ENCODE measurements at regions not wholly inside any gene's neighbourhood (a gene's known extent, or its start where the extent isn't known, plus 50 kb on each side); places are given as distances from the start of the nearest gene placed in this dataset.
"Not testable (repeated sequence)": the region's sequence is repeated elsewhere in the genome, so short reads cannot be mapped to it uniquely, and the experiment has no call there.

- H2AFZ ChIP-seq; H3K4me3 ChIP-seq; DNase-seq; H3F3A ChIP-seq (ENCODE audit: insufficient read depth); H3K9me2 ChIP-seq (ENCODE audit: insufficient read depth); H4K20me1 ChIP-seq (ENCODE audit: insufficient read depth); H3K4me1 ChIP-seq (ENCODE audit: insufficient read depth); H3K27ac ChIP-seq; H3K27me3 ChIP-seq (replicated peaks; ENCODE audit: insufficient read depth); H3K4me2 ChIP-seq (ENCODE audit: unreplicated experiment); H3K9ac ChIP-seq; in situ Hi-C loops (cut with MboI); H3K36me3 ChIP-seq (ENCODE audit: low read depth); H3K9me3 ChIP-seq (ENCODE audit: low read depth): not testable (repeated sequence)
- 100% methylated on average over 3 to 4 of the region's 8 CpGs for WGBS, 2 experiments (ENCODE audit: low coverage in 1 of 2, low lambda C conversion rate in 2 of 2, missing lambda C conversion rate in 2 of 2)
- peaks cover 15% of the 10 kb centered on the region for H3K79me2 ChIP-seq (ENCODE audit: insufficient read depth)
These were observed 280.8 kb downstream of the BCL2L11 start for GRCh38 chr2:111401270-111402140.

GRCh38 chr2:111402450-111402849 lies 281.7 kb downstream of the BCL2L11 start:
- in situ Hi-C loops (cut with MboI); H3K9ac ChIP-seq; H3K27ac ChIP-seq: not testable (repeated sequence)

DNA sequence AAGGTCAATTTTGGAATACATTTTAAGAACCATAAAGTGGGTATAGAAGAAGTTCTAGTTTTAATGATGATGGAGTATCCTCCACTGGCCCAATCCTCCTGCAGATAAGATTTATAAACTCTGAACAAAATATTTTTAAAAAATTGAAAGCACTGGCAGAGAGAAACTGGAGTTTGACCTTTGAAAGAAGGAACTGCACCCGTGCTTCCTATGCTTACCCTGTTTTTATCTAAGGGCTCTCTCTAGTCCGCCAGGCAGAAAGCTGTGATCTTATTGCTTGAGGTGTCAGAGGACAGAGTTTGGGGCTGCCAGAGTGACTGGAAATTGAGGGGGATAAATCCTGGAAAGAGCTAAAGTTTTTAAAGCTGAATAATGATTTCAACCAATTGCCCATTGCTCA lies 282.6 kb downstream of the BCL2L11 start:
- in situ Hi-C loops (cut with MboI); H3K27ac ChIP-seq; H3K36me3 ChIP-seq (ENCODE audit: low read depth); H4K20me1 ChIP-seq (ENCODE audit: insufficient read depth); H3F3A ChIP-seq (ENCODE audit: insufficient read depth); H3K9me2 ChIP-seq (ENCODE audit: insufficient read depth); H3K4me3 ChIP-seq; H3K9ac ChIP-seq; H3K4me1 ChIP-seq (ENCODE audit: insufficient read depth); H2AFZ ChIP-seq; H3K27me3 ChIP-seq (replicated peaks; ENCODE audit: insufficient read depth); DNase-seq; H3K4me2 ChIP-seq (ENCODE audit: unreplicated experiment); H3K9me3 ChIP-seq (ENCODE audit: low read depth): not testable (repeated sequence)
- WGBS, 2 experiments (ENCODE audit: low coverage in 1 of 2, low lambda C conversion rate in 2 of 2, missing lambda C conversion rate in 2 of 2): 68 to 82% methylated on average over 2 of the region's 2 CpGs
- peaks cover 15% of the 10 kb centered on the region for H3K79me2 ChIP-seq (ENCODE audit: insufficient read depth)

More at GRCh38 chr2:111402450-111402849, 281.7 kb downstream of the BCL2L11 start:
- H2AFZ ChIP-seq; H3K4me1 ChIP-seq (ENCODE audit: insufficient read depth); H3K9me2 ChIP-seq (ENCODE audit: insufficient read depth); H3K9me3 ChIP-seq (ENCODE audit: low read depth); H3K27me3 ChIP-seq (replicated peaks; ENCODE audit: insufficient read depth); DNase-seq; H4K20me1 ChIP-seq (ENCODE audit: insufficient read depth); H3K4me2 ChIP-seq (ENCODE audit: unreplicated experiment); H3K4me3 ChIP-seq; H3K36me3 ChIP-seq (ENCODE audit: low read depth); H3F3A ChIP-seq (ENCODE audit: insufficient read depth): not testable (repeated sequence)
- H3K79me2 ChIP-seq (ENCODE audit: insufficient read depth): peaks cover 15% of the 10 kb centered on the region

GRCh38 chr2:111406616-111407015 lies 285.9 kb downstream of the BCL2L11 start:
- H3K4me2 ChIP-seq (ENCODE audit: unreplicated experiment); H3K4me1 ChIP-seq (ENCODE audit: insufficient read depth); H3K9ac ChIP-seq; H2AFZ ChIP-seq; H3K9me2 ChIP-seq (ENCODE audit: insufficient read depth); H3K4me3 ChIP-seq; H3K9me3 ChIP-seq (ENCODE audit: low read depth); H3F3A ChIP-seq (ENCODE audit: insufficient read depth); H3K27me3 ChIP-seq (replicated peaks; ENCODE audit: insufficient read depth); H3K27ac ChIP-seq; H4K20me1 ChIP-seq (ENCODE audit: insufficient read depth); in situ Hi-C loops (cut with MboI); H3K36me3 ChIP-seq (ENCODE audit: low read depth); DNase-seq: not testable (repeated sequence)
- WGBS, 2 experiments (ENCODE audit: low coverage in 1 of 2, low lambda C conversion rate in 2 of 2, missing lambda C conversion rate in 2 of 2): no CpG with 5 or more reads among the region's 1 CpG
- peaks cover 10% of the 10 kb centered on the region; the same call in 1 of the 2 replicates for H3K79me2 ChIP-seq (ENCODE audit: insufficient read depth)

GRCh38 chr2:111407632-111408194 lies 287.0 kb downstream of the BCL2L11 start:
- H3K4me1 ChIP-seq (ENCODE audit: insufficient read depth); H3K9me2 ChIP-seq (ENCODE audit: insufficient read depth); H3F3A ChIP-seq (ENCODE audit: insufficient read depth); DNase-seq; H3K4me3 ChIP-seq; H3K9me3 ChIP-seq (ENCODE audit: low read depth); H4K20me1 ChIP-seq (ENCODE audit: insufficient read depth); H3K27me3 ChIP-seq (replicated peaks; ENCODE audit: insufficient read depth); H3K36me3 ChIP-seq (ENCODE audit: low read depth); H2AFZ ChIP-seq; in situ Hi-C loops (cut with MboI); H3K4me2 ChIP-seq (ENCODE audit: unreplicated experiment); H3K27ac ChIP-seq; H3K9ac ChIP-seq: not testable (repeated sequence)
- 0% methylated on average over 1 of the region's 11 CpGs for WGBS, 2 experiments (ENCODE audit: low coverage in 1 of 2, low lambda C conversion rate in 2 of 2, missing lambda C conversion rate in 2 of 2)
- peaks cover 10% of the 10 kb centered on the region; the same call in 1 of the 2 replicates for H3K79me2 ChIP-seq (ENCODE audit: insufficient read depth)

DNA sequence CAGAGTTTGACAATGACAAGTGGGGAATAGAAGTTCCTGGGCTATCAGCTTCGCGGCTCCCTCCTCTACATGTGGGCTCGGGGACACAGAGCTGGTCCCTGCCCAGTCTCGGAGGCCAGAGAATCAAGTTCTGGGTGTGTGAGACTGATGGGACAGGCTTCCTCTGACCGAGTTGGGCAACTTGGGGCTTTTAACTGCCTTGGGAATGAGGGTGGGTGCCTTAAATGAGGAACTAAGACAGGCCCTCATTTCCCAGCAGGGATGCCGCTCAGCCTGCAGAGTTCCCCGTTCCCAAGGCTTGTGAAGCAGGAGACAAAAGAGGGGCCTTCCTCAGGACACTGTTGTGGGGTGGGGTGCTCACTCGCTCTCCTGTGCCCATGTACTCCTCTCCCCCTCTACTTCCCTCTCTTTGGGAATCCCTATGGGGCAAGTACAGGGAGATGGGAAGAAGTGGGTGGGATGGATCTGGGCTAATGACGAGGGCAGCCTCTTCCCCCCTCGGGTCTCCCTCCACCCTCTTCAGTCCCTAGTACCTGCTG lies 290.2 kb downstream of the BCL2L11 start:
- H3K9me2 ChIP-seq (ENCODE audit: insufficient read depth); DNase-seq; H3K27me3 ChIP-seq (replicated peaks; ENCODE audit: insufficient read depth); H3K4me2 ChIP-seq (ENCODE audit: unreplicated experiment); H3K36me3 ChIP-seq (ENCODE audit: low read depth); in situ Hi-C loops (cut with MboI); H3K9me3 ChIP-seq (ENCODE audit: low read depth); H3F3A ChIP-seq (ENCODE audit: insufficient read depth); H3K4me1 ChIP-seq (ENCODE audit: insufficient read depth); H2AFZ ChIP-seq; H3K4me3 ChIP-seq; H3K27ac ChIP-seq; H4K20me1 ChIP-seq (ENCODE audit: insufficient read depth); H3K9ac ChIP-seq: not testable (repeated sequence)
- WGBS, 2 experiments (ENCODE audit: low coverage in 1 of 2, low lambda C conversion rate in 2 of 2, missing lambda C conversion rate in 2 of 2): 87 to 96% methylated on average over 4 to 9 of the region's 10 CpGs
- peaks cover 16% of the 10 kb centered on the region for H3K79me2 ChIP-seq (ENCODE audit: insufficient read depth)

DNA sequence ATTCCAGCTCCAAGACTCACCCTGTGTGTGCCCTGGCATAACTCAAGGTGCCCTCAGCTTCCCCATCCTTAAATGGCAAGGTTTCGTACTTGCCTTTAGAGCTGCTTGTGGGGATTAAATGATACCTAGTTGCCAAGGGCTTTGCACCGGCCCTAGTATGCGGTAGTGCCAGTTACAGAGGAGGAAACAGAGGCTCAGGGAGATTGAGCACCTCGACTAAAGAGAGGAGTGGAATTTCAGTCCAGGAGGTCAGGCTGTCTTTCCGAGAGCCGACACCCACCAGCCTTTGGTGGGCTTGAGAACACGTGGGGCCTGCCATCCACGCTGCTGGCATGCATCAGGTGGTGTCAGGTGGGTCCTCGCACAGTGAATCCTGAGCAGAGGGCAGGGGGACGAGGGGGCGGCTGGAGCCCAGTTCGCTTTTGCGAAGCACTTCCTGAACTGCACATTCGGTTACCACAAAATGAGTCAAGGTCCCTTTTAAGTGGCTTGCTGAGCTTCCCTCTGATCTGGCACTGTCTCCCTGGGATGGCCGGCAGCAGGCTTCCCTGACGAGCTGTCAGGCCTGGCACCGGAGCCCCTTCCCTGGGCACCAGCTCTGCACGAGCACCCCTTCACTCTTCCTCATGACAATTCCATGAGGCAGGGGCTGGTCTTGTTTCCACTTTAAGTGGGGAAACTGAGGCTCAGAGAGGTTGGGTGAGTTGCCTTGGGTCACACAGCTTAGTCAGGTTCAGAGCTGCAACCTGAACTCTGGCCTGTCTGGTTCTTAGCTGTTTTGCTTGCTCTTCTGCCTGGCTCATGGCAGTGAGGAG lies 291.4 kb downstream of the BCL2L11 start:
- in situ Hi-C loops (cut with MboI): not testable (repeated sequence)

More for the DNA sequence above, 291.4 kb downstream of the BCL2L11 start:
- H3K4me3 ChIP-seq; H3K9me3 ChIP-seq (ENCODE audit: low read depth); H3K9ac ChIP-seq; H3K4me2 ChIP-seq (ENCODE audit: unreplicated experiment); H3K4me1 ChIP-seq (ENCODE audit: insufficient read depth); H2AFZ ChIP-seq; H4K20me1 ChIP-seq (ENCODE audit: insufficient read depth); H3K9me2 ChIP-seq (ENCODE audit: insufficient read depth); H3K36me3 ChIP-seq (ENCODE audit: low read depth); H3K27ac ChIP-seq; DNase-seq; H3K27me3 ChIP-seq (replicated peaks; ENCODE audit: insufficient read depth); H3F3A ChIP-seq (ENCODE audit: insufficient read depth): not testable (repeated sequence)
- WGBS, 2 experiments (ENCODE audit: low coverage in 1 of 2, low lambda C conversion rate in 2 of 2, missing lambda C conversion rate in 2 of 2): 90 to 93% methylated on average over 6 to 15 of the region's 18 CpGs
- H3K79me2 ChIP-seq (ENCODE audit: insufficient read depth): peaks cover 24% of the 10 kb centered on the region

All from GM23248 (cell line).